ENCODE measurements at regions not wholly inside any gene's neighbourhood (a gene's known extent, or its start where the extent isn't known, plus 50 kb on each side); places are given as distances from the start of the nearest gene placed in this dataset.

GRCh38 chr14:85241022-85241855, 288.7 kb upstream of the FLRT2 start:
- Histone ChIP-seq H3K27me3 (ENCODE audit: control insufficient read depth, insufficient read depth, low read length) (no peaks in the 10 kb centered on the region), H3K4me1 (ENCODE audit: control insufficient read depth in 2 of 3, insufficient read depth in 2 of 3, low read depth in 1 of 3, low read length in 3 of 3) (peaks cover 0 to 3% (median 0%) of the 10 kb centered on the region in 3 donors), H3K4me3 (ENCODE audit: low read length in 3 of 3) (peak overlapping the region; percentile 28 to 36 (median 34)), H3K36me3 (ENCODE audit: control insufficient read depth in 2 of 3, insufficient read depth in 3 of 3, low read length in 3 of 3) (no peaks in the 10 kb centered on the region), H3K9me3 (ENCODE audit: control insufficient read depth in 2 of 3, insufficient read depth in 1 of 3, low read length in 3 of 3) (no peaks in the 10 kb centered on the region), H3K27ac (ENCODE audit: low read depth in 2 of 2, low read length in 2 of 2) (no peak overlapping the region), H3K9ac (ENCODE audit: low read length in 3 of 3) (no peak overlapping the region)
- FAIRE-seq (no peak), DNase-seq (peak in 3 of 5 donors; percentile 59 to 81 (median 75))
- TF ChIP-seq CTCF (IDR thresholded peaks at IDR 0.05; ENCODE audit: borderline replicate concordance, extremely low read depth, insufficient read depth), result no peak
- intact Hi-C loops (cut with DNase I), result no loop called here

- H3K4me3 ChIP-seq (ENCODE audit: low read length in 3 of 3), result no peak overlapping the region
- H3K9ac ChIP-seq (ENCODE audit: low read length in 3 of 3), result no peak overlapping the region
- H3K27me3 ChIP-seq (ENCODE audit: control insufficient read depth, insufficient read depth, low read length), result no peaks in the 10 kb centered on the region
- H3K27ac ChIP-seq (ENCODE audit: low read depth in 2 of 2, low read length in 2 of 2), result no peak overlapping the region
- H3K9me3 ChIP-seq (ENCODE audit: control insufficient read depth in 2 of 3, insufficient read depth in 1 of 3, low read length in 3 of 3), result no peaks in the 10 kb centered on the region
- H3K36me3 ChIP-seq (ENCODE audit: control insufficient read depth in 2 of 3, insufficient read depth in 3 of 3, low read length in 3 of 3), result no peaks in the 10 kb centered on the region
- no peak for FAIRE-seq
- intact Hi-C loops (cut with DNase I), result no loop called here
- no peak for DNase-seq
- no peak for TF ChIP-seq CTCF (IDR thresholded peaks at IDR 0.05; ENCODE audit: borderline replicate concordance, extremely low read depth, insufficient read depth)
- H3K4me1 ChIP-seq (ENCODE audit: control insufficient read depth in 2 of 3, insufficient read depth in 2 of 3, low read depth in 1 of 3, low read length in 3 of 3), result peaks cover 0 to 3% (median 0%) of the 10 kb centered on the region in 3 donors
These were observed 287.3 kb upstream of the FLRT2 start for GRCh38 chr14:85242666-85243065.

- Histone ChIP-seq H3K9me3 (ENCODE audit: control insufficient read depth in 2 of 3, insufficient read depth in 1 of 3, low read length in 3 of 3) (no peaks in the 10 kb centered on the region), H3K27me3 (ENCODE audit: control insufficient read depth, insufficient read depth, low read length) (no peaks in the 10 kb centered on the region), H3K36me3 (ENCODE audit: control insufficient read depth in 2 of 3, insufficient read depth in 3 of 3, low read length in 3 of 3) (no peaks in the 10 kb centered on the region), H3K9ac (ENCODE audit: low read length in 3 of 3) (no peak overlapping the region), H3K4me1 (ENCODE audit: control insufficient read depth in 2 of 3, insufficient read depth in 2 of 3, low read depth in 1 of 3, low read length in 3 of 3) (peaks cover 0 to 3% (median 0%) of the 10 kb centered on the region in 3 donors), H3K4me3 (ENCODE audit: low read length in 3 of 3) (no peak overlapping the region), H3K27ac (ENCODE audit: low read depth in 2 of 2, low read length in 2 of 2) (no peak overlapping the region)
- intact Hi-C loops (cut with DNase I), result no loop called here
- FAIRE-seq, result no peak
- DNase-seq, result no peak
- no peak for TF ChIP-seq CTCF (IDR thresholded peaks at IDR 0.05; ENCODE audit: borderline replicate concordance, extremely low read depth, insufficient read depth)
These were observed 286.6 kb upstream of the FLRT2 start for GRCh38 chr14:85243321-85243720.

All from kidney (tissue), 13 donors.